ENCODE measurements at regions not wholly inside any gene's neighbourhood (a gene's known extent, or its start where the extent isn't known, plus 50 kb on each side); places are given as distances from the start of the nearest gene placed in this dataset.

DNA sequence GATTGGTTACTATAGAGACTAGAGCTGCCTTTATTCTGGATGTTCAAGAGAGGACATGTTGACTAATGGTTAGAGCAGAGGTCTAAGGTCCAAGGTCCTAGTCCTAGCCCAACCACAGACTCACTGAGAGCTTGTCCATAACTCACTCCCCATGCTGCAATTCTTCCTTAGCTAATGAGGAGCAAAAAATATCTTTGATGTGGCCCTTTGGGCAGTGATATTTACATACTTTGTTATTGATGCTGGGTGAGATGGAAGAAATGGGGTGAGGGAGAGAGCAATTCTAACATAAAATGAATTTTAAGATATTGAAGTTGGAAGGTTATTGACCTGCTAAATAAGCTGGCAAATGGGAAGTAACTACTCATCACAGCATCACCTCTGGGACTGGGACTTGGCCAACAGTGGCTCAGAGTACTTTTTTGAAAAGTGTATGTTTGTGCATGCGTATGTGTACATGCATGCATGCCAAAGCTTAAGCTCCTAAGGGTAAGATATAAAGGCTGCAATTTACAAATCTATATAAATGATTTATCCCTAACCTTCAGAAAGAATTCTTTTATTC lies 58.0 kb upstream of the ANKRD55 start:
- no peak for TF ChIP-seq SIN3A (IDR thresholded peaks at IDR 0.05; ENCODE audit: borderline replicate concordance, insufficient read depth, low read length)
- no peak for TF ChIP-seq FOXP2 (optimal IDR thresholded peaks at IDR 0.05; ENCODE audit: borderline replicate concordance, extremely low read depth, extremely low read length, insufficient read depth)
- no peak for TF ChIP-seq POLR2AphosphoS5 (IDR thresholded peaks at IDR 0.05; ENCODE audit: low read depth, low read length)
- TF ChIP-seq TAF1 (IDR thresholded peaks at IDR 0.05; ENCODE audit: borderline replicate concordance, insufficient read depth, low read length): no peak
- TF ChIP-seq, protein P1, sequence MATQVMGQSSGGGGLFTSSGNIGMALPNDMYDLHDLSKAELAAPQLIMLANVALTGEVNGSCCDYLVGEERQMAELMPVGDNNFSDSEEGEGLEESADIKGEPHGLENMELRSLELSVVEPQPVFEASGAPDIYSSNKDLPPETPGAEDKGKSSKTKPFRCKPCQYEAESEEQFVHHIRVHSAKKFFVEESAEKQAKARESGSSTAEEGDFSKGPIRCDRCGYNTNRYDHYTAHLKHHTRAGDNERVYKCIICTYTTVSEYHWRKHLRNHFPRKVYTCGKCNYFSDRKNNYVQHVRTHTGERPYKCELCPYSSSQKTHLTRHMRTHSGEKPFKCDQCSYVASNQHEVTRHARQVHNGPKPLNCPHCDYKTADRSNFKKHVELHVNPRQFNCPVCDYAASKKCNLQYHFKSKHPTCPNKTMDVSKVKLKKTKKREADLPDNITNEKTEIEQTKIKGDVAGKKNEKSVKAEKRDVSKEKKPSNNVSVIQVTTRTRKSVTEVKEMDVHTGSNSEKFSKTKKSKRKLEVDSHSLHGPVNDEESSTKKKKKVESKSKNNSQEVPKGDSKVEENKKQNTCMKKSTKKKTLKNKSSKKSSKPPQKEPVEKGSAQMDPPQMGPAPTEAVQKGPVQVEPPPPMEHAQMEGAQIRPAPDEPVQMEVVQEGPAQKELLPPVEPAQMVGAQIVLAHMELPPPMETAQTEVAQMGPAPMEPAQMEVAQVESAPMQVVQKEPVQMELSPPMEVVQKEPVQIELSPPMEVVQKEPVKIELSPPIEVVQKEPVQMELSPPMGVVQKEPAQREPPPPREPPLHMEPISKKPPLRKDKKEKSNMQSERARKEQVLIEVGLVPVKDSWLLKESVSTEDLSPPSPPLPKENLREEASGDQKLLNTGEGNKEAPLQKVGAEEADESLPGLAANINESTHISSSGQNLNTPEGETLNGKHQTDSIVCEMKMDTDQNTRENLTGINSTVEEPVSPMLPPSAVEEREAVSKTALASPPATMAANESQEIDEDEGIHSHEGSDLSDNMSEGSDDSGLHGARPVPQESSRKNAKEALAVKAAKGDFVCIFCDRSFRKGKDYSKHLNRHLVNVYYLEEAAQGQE (IDR thresholded peaks at IDR 0.05; ENCODE audit: insufficient read depth in 1 of 2, low read depth in 2 of 2, low read length in 2 of 2): no peak

DNA sequence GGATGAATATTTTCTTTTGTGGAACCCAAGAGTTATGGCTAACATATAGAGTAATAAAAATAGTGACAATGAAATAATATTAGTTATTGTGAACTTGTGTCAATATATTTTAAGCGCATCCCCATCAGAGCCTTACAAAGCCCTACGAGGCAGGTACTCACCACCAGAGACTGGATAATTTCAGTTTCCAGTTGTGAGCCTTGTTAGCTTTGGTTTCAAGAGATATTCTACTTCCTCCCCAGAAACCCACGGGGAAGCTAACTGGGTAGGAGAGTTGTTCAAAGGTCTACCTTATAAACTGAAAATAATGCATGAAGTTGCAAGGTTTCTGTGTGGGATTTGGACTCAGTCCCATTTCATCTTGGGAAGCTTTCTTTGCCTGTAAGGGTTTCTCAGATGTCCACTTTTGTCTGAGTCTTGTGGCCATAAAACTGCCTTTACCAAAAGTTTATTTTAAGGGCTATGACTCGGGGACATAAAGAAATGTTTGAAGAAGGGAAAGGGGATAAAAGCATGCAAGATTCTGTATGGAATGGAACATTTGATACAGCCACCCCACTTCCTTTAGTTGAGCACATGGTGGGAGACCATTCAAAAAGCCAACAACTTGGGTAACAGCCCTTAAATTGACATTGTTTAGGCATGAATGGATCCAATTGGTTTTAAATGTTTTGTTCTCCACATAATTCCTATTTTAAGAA lies 57.4 kb upstream of the ANKRD55 start:
- TF ChIP-seq FOXP2 (optimal IDR thresholded peaks at IDR 0.05; ENCODE audit: borderline replicate concordance, extremely low read depth, extremely low read length, insufficient read depth) (no peak), POLR2AphosphoS5 (IDR thresholded peaks at IDR 0.05; ENCODE audit: low read depth, low read length) (no peak), SIN3A (IDR thresholded peaks at IDR 0.05; ENCODE audit: borderline replicate concordance, insufficient read depth, low read length) (no peak), TAF1 (IDR thresholded peaks at IDR 0.05; ENCODE audit: borderline replicate concordance, insufficient read depth, low read length) (no peak)
- TF ChIP-seq, protein P1 (IDR thresholded peaks at IDR 0.05; ENCODE audit: insufficient read depth in 1 of 2, low read depth in 2 of 2, low read length in 2 of 2): no peak

DNA sequence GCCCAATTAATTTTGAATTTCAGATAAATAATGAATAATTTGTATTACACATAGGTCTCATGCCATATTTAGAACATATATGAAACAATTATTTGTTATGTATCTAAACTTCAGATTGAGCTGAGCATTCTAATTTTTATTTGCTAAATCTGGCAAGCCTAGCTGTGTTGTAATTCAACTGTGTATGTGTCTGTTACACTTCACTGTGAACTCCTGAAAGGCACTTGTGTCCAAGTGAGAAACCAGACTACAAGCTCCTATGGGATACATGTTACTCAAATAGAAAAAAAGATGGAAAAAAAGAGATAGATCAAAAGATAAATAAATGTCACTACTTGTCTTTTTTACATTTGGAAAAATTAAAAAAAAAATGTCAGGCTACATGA lies 56.5 kb upstream of the ANKRD55 start:
- no peak for TF ChIP-seq FOXP2 (optimal IDR thresholded peaks at IDR 0.05; ENCODE audit: borderline replicate concordance, extremely low read depth, extremely low read length, insufficient read depth)
- TF ChIP-seq POLR2AphosphoS5 (IDR thresholded peaks at IDR 0.05; ENCODE audit: low read depth, low read length): no peak
- TF ChIP-seq SIN3A (IDR thresholded peaks at IDR 0.05; ENCODE audit: borderline replicate concordance, insufficient read depth, low read length): no peak
- TF ChIP-seq TAF1 (IDR thresholded peaks at IDR 0.05; ENCODE audit: borderline replicate concordance, insufficient read depth, low read length): no peak
- TF ChIP-seq, protein P1 (IDR thresholded peaks at IDR 0.05; ENCODE audit: insufficient read depth in 1 of 2, low read depth in 2 of 2, low read length in 2 of 2): no peak

DNA sequence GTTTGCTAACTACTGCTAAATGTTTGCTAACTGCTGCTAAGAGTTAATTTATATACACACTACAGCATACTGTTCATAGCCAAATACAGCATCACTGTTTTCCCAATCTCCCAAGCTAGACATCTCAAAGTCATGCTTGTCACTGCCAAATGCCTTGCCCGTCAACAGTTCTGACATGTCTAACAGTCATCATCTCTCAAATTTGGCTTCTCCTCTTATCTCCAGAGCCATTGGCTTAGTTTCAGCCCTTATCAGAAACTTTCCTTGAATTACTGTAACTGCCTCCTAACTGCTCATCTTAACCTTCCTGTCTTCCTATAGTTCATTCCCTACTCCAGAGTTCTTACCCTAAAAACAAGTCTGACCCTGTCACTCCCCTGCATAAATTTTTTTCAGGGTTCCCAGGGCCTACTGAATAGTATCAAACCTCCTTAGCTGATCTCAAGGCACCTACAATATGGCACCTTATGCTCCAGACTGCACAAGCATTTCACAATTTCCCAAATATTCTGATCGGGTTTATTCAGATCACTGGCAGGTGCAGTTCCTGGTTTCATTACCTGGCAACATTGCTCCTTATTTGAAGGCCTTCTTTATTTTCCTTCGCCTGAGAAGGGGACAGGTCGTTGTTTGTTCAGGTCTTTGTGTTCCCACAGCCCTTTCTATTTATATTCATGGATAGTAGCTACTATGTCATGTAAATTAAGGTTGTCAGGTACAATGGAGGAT lies 55.9 kb upstream of the ANKRD55 start:
- TF ChIP-seq TAF1 (IDR thresholded peaks at IDR 0.05; ENCODE audit: borderline replicate concordance, insufficient read depth, low read length): no peak

DNA sequence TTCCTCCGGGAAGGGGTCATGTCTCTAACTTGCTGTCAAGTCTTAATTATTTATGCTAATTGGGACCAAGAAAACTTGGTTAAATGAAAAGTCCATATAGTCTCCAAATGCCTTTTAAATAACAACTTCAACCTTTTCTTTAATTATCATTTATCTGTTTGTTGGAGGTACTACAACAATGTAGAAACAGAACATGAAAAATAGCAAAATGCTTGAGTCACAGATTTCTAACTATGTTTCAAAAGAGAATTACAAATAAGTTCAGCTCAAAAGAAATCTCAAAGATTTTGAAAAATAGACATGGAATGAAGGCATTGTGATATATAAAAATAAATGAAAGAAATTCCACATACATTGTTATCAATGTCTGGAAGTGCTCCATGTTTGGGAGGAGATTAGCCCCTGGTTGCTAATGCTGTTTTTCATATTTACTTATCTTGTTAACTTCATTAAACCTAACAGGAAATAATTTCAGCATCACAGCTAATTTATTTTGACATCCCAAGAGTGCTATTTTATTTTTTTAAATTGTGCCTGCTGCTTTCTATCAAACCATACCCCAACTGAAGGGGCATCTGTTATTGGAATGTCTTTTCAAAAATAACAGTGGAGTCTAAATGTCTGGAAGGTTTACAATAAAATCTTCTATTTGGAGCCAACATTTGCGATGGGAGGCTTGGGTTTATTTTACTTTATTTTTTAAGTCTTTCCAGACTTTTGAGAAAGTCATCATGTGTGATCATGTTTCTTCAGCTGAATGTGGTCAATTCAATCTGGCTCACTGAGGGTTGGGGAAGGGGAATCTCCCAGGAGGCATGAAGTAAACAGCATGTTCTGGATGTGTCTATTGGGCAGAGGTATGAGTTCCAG lies 53.1 kb upstream of the ANKRD55 start:
- TF ChIP-seq FOXP2 (optimal IDR thresholded peaks at IDR 0.05; ENCODE audit: borderline replicate concordance, extremely low read depth, extremely low read length, insufficient read depth) (no peak), POLR2AphosphoS5 (IDR thresholded peaks at IDR 0.05; ENCODE audit: low read depth, low read length) (no peak), TAF1 (IDR thresholded peaks at IDR 0.05; ENCODE audit: borderline replicate concordance, insufficient read depth, low read length) (no peak), SIN3A (IDR thresholded peaks at IDR 0.05; ENCODE audit: borderline replicate concordance, insufficient read depth, low read length) (no peak)
- TF ChIP-seq, protein P1 (IDR thresholded peaks at IDR 0.05; ENCODE audit: insufficient read depth in 1 of 2, low read depth in 2 of 2, low read length in 2 of 2): no peak

Data from PFSK-1 (cell line).